SU-DHL-6 (cell line): ENCODE measurements at regions not wholly inside any gene's neighbourhood (a gene's known extent, or its start where the extent isn't known, plus 50 kb on each side); places are given as distances from the start of the nearest gene placed in this dataset.

Experiments
- H2AFZ ChIP-seq: fragments of 200-600 bp; sonication (generic); 2 replicates; pipeline ENCODE4 v1.6.1; 2014; ENCODE audit warnings: low read depth, mild to moderate bottlenecking, moderate library complexity, mixed read lengths, antibody characterized with exemption, low read length; ENCODE audit not compliant: severe bottlenecking
- H3F3A ChIP-seq: fragments of 200-600 bp; shearing (Covaris generic); 2 replicates; pipeline ENCODE4 v1.6.0; 2016; ENCODE audit warnings: antibody characterized with exemption, mild to moderate bottlenecking; ENCODE audit not compliant: insufficient read depth
- H3K27ac ChIP-seq: fragments of 200-600 bp; sonication (generic); 2 replicates; pipeline ENCODE4 v1.5.1; 2016; ENCODE audit warnings: low read depth, mild to moderate bottlenecking, low read length, moderate library complexity, mixed read lengths
- H3K27me3 ChIP-seq: fragments of 200-600 bp; sonication (generic), shearing (Covaris generic); 2 replicates; pipeline ENCODE4 v1.6.0; 2014; ENCODE audit warnings: mild to moderate bottlenecking, low read length
- H3K36me3 ChIP-seq: fragments of 200-600 bp; sonication (generic); 2 replicates; pipeline ENCODE4 v1.6.1; 2014; ENCODE audit warnings: mild to moderate bottlenecking, low read length, mixed read lengths
- H3K4me2 ChIP-seq: fragments of 300-600, 200-600 bp; shearing (Covaris generic), sonication (generic); 2 replicates; pipeline ENCODE4 v1.6.0; 2014; ENCODE audit warnings: low read length, low read depth, mild to moderate bottlenecking; ENCODE audit not compliant: poor library complexity, severe bottlenecking
- H3K4me3 ChIP-seq: fragments of 200-600 bp; sonication (generic); 2 replicates; pipeline ENCODE4 v1.5.1; 2014; ENCODE audit warnings: antibody characterized with exemption, low read length, mild to moderate bottlenecking, mixed read lengths; ENCODE audit not compliant: insufficient read depth, poor library complexity, severe bottlenecking
- H3K79me2 ChIP-seq: fragments of 200-600 bp; sonication (generic); 2 replicates; pipeline ENCODE4 v1.6.1; 2014; ENCODE audit warnings: mild to moderate bottlenecking, low read length, moderate library complexity; ENCODE audit not compliant: insufficient read depth
- H3K9ac ChIP-seq: fragments of 200-600 bp; sonication (generic); 2 replicates; pipeline ENCODE4 v1.7.0; 2014; ENCODE audit warnings: mild to moderate bottlenecking, low read length
- H3K9me2 ChIP-seq: fragments of 200-600 bp; sonication (generic); replicated peaks from 2 replicates; pipeline ENCODE4 v1.6.1; 2014; ENCODE audit warnings: low read length; ENCODE audit not compliant: insufficient read depth
- H3K9me3 ChIP-seq: fragments of 200-600 bp; sonication (generic); 2 replicates; pipeline ENCODE4 v1.6.1; 2014; ENCODE audit warnings: low read length, mixed read lengths; ENCODE audit not compliant: insufficient read depth
- H4K20me1 ChIP-seq: fragments of 200-600 bp; sonication (generic); 2 replicates; pipeline ENCODE4 v1.6.1; 2014; ENCODE audit warnings: low read depth, mild to moderate bottlenecking, antibody characterized with exemption, low read length, moderate library complexity, mixed read lengths
- EZH2phosphoT487 ChIP-seq: fragments of 200-600 bp; sonication (generic), shearing (Covaris generic); conservative IDR thresholded peaks from 2 replicates; pipeline ENCODE4 v1.6.1; 2018; ENCODE audit warnings: mild to moderate bottlenecking, antibody characterized with exemption, low read length, moderate library complexity, mixed read lengths
- TF ChIP-seq, protein P1 (sequence below): fragments of 200-600 bp; sonication (generic); IDR thresholded peaks from one replicate; pipeline ENCODE4 v1.5.1; 2017; ENCODE audit warnings: antibody characterized with exemption, mild to moderate bottlenecking, low read length, moderate library complexity; ENCODE audit not compliant: insufficient read depth, poor library complexity, severe bottlenecking

DNA sequence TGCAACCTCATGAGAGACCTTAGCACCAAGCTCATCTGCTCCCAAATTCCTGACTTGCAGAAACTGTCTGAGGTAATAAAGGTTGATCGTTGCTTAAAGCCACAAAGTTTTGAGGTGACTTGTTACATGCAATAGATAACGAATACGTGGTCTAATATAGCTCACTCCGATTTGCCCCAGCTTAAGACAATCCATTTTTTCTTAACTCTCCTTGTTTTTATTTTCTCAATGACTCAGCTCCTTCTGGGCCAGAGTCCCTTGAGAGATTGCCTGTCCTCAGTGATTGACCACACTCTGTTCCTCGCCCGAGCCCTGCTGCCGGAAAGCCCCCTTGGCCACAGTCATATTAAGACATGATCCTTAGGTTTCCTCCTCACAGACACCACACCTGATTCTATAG, 63.7 kb upstream of the FANCC start:
- H3K9me2 ChIP-seq = no peaks in the 10 kb centered on the region
- H3K27me3 ChIP-seq = no peaks in the 10 kb centered on the region
- H3K9me3 ChIP-seq = no peaks in the 10 kb centered on the region
- no peak overlapping the region for H2AFZ ChIP-seq
- no peak overlapping the region for H3K4me3 ChIP-seq
- no peak overlapping the region for H3K9ac ChIP-seq
- H3K27ac ChIP-seq = no peak overlapping the region
- no peaks in the 10 kb centered on the region for H3F3A ChIP-seq
- H4K20me1 ChIP-seq = no peaks in the 10 kb centered on the region
- no peaks in the 10 kb centered on the region for H3K36me3 ChIP-seq
- H3K4me2 ChIP-seq = no peak overlapping the region
- no peaks in the 10 kb centered on the region for H3K79me2 ChIP-seq
- no peak for TF ChIP-seq EZH2phosphoT487
- TF ChIP-seq, protein P1, sequence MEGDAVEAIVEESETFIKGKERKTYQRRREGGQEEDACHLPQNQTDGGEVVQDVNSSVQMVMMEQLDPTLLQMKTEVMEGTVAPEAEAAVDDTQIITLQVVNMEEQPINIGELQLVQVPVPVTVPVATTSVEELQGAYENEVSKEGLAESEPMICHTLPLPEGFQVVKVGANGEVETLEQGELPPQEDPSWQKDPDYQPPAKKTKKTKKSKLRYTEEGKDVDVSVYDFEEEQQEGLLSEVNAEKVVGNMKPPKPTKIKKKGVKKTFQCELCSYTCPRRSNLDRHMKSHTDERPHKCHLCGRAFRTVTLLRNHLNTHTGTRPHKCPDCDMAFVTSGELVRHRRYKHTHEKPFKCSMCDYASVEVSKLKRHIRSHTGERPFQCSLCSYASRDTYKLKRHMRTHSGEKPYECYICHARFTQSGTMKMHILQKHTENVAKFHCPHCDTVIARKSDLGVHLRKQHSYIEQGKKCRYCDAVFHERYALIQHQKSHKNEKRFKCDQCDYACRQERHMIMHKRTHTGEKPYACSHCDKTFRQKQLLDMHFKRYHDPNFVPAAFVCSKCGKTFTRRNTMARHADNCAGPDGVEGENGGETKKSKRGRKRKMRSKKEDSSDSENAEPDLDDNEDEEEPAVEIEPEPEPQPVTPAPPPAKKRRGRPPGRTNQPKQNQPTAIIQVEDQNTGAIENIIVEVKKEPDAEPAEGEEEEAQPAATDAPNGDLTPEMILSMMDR = no peak

DNA sequence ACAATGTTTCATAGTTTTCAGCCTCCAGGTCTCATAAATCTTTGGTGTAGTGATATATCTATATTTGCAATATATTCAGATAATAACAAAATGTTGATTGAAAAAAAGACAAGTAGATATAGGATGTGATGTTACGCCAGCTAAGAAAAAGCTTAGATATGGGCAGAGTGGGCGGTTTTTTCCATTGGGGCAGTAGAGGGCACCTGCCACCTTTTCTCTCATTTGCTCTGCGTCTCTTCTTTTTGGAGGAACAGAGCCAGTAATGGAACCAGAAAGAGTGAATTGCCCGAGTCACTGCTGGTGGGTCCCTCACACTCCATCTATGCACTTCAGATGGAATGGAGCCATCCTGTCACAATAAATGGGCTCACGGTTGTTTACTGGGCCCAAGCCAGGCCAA, 62.1 kb upstream of the FANCC start:
- Histone ChIP-seq H2AFZ (no peak overlapping the region), H3K9me3 (no peaks in the 10 kb centered on the region), H3K79me2 (no peaks in the 10 kb centered on the region), H3K36me3 (no peaks in the 10 kb centered on the region), H3K4me3 (no peak overlapping the region), H3K9me2 (no peaks in the 10 kb centered on the region), H3K27me3 (no peaks in the 10 kb centered on the region), H3F3A (no peaks in the 10 kb centered on the region), H3K27ac (no peak overlapping the region), H4K20me1 (no peaks in the 10 kb centered on the region), H3K9ac (no peak overlapping the region), H3K4me2 (no peak overlapping the region)
- TF ChIP-seq, protein P1 = peak; percentile 40
- TF ChIP-seq EZH2phosphoT487 = no peak

DNA sequence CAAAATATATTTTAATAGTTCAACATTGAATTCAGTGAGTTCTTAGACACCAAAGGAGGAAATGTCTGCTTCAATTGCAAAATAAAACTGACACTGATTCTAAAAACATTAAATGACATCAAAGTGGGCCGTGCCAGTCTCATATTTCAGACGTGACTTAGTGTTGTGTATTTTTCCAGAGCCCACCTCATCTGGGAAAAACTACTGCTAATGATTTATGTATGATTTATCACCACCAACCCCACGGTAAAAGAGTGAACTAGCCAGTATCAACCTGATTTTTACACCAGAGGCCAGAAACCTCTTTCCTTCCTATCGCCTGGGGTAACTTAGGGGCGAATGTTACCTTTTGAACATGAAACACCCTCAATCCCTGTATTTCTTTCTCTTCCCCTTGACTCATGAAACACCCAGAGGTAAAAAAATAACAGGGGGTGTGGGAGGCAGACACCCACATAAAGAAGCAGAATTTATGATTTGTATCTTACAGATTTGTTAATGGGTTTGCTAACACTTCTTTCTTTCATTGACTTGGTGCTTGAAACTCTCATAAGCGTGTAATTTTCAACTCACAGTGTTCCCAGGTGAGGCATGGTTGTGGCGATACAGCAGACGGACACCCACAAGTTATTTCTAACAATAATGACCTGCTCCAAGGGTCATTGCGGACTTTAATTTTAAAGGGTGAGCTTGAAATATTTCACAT, 56.4 kb upstream of the FANCC start:
- no peak overlapping the region for H3K4me2 ChIP-seq
- H3K27ac ChIP-seq = no peak overlapping the region
- TF ChIP-seq EZH2phosphoT487 = no peak
- TF ChIP-seq, protein P1 = no peak
- no peak overlapping the region for H2AFZ ChIP-seq
- H3K9ac ChIP-seq = no peak overlapping the region
- H3F3A ChIP-seq = no peaks in the 10 kb centered on the region
- no peaks in the 10 kb centered on the region for H3K9me2 ChIP-seq
- no peaks in the 10 kb centered on the region for H3K79me2 ChIP-seq
- no peaks in the 10 kb centered on the region for H3K27me3 ChIP-seq
- H3K9me3 ChIP-seq = no peaks in the 10 kb centered on the region
- H4K20me1 ChIP-seq = no peaks in the 10 kb centered on the region
- H3K36me3 ChIP-seq = no peaks in the 10 kb centered on the region
- no peak overlapping the region for H3K4me3 ChIP-seq
